NCI-H1092 (cell line): ENCODE measurements at regions not wholly inside any gene's neighbourhood (a gene's known extent, or its start where the extent isn't known, plus 50 kb on each side); places are given as distances from the start of the nearest gene placed in this dataset.
A peak's percentile ranks its signal among the peaks of the same experiment; 100 is the strongest.

Experiments used
- DNase-seq: peaks from one replicate; lab custom pipeline; 2025; lab: John Stamatoyannopoulos, UW

DNA sequence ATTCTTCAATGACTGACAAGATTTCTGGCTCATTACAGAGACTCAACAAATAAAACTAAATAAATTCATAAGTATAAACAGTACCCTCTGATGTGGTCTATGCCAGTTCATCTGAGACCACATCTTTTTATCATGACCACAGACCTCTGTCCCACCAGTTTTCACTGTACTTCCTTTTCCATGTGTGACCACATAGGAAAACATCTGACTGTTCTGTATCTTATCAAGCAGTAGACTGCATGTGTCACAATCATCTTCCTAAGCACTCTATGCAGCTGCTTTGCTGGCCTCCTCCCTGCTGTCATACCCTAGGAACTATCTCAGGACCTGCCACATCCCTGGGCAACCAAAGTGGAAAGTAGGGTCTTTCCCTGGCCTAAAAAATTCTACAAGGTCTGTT is 205.0 kb upstream of the ZNF462 start:
- DNase-seq = no peak

DNA sequence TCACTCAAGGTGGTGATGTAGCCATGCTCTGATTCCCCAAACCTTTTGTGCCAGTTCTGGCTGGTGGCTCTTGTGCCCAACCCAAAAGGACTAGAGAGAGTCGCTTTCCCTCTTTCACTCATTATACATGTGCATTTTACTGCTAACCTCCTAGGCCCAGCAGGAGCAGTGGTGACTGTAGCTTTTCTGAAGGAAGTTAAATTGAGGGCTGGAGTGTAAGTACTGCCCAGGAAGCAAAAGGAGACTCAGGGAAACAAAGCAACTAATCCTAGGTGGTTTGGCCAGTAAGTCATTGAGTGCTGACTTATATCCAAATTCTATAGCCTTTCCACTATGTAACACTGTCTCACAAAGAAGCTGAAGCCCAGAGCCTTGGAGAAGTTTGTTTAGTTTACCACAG is 194.4 kb upstream of the ZNF462 start:
- no peak for DNase-seq

DNA sequence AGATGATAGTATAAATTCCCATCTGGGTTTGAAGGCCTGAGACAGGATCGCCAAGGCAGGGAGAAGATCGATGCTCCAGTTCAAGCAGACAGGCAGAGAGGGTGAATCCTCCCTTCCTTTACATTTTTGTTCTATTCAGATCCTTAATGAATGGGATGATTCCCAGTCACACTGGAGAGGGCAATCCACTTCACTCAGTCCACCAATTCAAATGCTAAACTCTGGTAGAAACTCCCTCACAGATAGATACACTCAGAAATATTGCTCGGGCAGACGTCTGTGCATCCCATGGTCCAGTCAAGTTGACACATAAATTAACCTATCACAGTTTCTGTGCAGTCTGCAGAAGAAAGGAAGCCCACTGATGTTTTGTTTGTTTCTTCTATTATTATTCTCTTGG is 193.1 kb upstream of the ZNF462 start:
- no peak for DNase-seq

GRCh38 chr9:106670418-106670817 is 192.5 kb upstream of the ZNF462 start:
- no peak for DNase-seq

- DNase-seq = no peak
These were observed 187.2 kb upstream of the ZNF462 start for GRCh38 chr9:106675780-106676179.

- no peak for DNase-seq
These were observed 185.6 kb upstream of the ZNF462 start for GRCh38 chr9:106677374-106677773.

- DNase-seq = no peak
These were observed 185.1 kb upstream of the ZNF462 start for GRCh38 chr9:106677830-106678229.

DNA sequence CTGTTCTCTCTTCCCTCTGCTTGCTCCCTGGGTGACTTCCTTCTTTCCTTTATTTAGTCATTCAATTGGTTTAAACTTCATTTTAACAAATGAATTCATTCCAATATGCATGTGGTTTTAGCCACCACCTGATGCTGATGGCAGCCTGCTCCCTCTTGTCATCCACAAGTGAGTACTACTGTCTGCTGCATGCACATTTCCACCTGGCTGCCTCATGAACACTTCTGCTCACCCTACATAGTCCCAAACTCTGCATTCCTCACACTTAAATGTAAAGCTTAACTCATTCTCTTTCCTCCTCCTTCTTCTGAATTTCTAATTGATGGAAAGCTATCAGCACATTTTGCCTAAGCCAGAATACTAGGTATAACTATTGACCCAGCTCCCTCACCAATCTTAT is 184.7 kb upstream of the ZNF462 start:
- no peak for DNase-seq

DNA sequence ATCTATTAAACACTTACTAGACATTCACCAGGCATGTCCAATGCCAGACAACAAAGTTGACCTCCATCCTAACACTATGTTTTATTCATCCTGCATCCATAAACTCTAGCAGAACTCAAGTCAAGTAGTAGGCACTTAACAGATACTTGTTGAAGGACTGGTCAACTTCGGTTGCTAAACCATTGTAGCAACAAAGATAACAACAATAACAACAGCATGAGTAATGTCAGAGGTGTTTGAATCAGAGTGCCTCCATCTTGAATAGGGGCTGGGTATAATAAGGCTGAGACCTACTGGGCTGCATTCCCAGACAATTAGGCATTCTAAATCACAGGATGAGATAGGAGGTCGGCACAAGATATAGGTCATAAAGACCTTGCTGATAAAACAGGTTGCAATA is 180.5 kb upstream of the ZNF462 start:
- DNase-seq = no peak

DNA sequence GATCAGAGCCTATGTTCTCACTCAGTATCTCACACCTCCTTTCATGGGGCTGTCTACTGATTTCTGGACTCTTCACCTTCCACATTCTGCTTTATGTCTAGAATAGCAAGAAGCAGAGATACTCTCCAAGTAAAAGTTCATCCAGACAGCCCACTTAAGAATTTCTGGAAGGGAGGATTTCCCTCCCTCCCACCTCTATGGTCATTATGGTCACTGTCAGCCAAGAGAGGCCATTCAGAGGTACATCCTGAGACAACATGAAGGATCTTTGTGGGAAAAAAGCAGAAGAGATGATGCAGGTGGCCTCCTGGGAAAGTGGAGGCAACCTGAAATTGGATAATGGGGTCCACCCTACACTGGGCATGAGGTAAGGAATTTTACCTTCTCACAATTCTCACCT is 179.5 kb upstream of the ZNF462 start:
- DNase-seq = no peak

GRCh38 chr9:106684940-106685695 is 177.8 kb upstream of the ZNF462 start:
- no peak for DNase-seq

GRCh38 chr9:106689089-106689488 is 173.9 kb upstream of the ZNF462 start:
- DNase-seq = no peak

DNA sequence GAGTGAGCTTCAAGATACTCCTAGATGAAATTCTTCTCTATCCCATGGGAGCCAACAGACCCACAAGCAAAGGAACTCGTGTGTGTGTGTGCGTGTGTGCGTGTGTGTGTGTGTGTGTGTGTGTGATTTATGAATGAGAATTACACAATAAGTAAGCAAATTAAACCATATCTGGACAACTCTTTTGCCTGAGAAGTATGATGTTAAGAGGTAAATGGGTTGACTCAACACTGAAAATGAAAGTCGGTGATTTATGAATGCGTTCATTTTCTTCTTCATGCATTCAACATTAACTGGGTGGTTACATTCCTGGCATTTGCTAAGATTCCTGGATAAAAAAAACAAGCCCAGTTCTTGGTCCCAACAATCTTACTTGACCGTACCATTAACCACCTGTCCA is 171.3 kb upstream of the ZNF462 start:
- no peak for DNase-seq

GRCh38 chr9:106693558-106693957 is 169.4 kb upstream of the ZNF462 start:
- no peak for DNase-seq

GRCh38 chr9:106696804-106697203 is 166.2 kb upstream of the ZNF462 start:
- no peak for DNase-seq

DNA sequence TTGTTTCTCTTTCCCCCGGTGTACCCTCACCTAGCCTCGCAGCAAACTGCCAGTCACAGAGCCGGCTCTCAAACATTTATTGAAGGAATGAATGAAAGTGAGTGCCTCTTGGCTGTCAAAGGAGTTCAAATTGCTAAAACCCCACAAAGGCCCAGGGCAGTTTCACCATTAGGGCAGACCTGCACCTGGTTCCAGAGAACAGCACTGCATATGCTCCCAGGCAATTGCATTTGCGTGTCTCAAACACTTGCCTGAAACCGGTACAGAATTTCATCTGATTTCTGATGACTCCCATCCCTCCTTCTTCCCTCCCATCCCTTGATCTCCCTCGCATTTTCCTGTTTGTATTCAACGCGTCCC is 165.6 kb upstream of the ZNF462 start:
- DNase-seq = no peak

- DNase-seq = peak; percentile 88
These were observed 165.0 kb upstream of the ZNF462 start for GRCh38 chr9:106697750-106698502.

- DNase-seq = no peak
These were observed 162.3 kb upstream of the ZNF462 start for GRCh38 chr9:106700676-106701075.

DNA sequence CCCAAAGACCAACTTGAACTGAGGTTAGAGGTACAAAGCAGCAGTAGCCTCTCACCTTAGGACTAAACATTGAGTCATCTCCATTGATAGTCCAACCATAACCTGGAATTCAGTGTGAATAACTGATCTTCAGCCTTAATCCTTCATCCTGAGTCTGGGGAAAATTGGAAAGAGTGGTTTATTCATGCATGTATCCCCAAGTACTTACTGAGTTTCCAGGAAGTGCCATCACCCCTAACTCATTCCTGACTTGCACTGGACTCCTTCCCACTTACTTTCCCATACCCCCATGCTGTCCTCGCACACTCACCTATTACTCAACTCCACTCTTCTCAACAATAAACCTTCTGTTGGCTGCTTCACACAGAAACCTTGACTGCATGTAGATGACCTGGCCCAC is 161.4 kb upstream of the ZNF462 start:
- DNase-seq = no peak

GRCh38 chr9:106704056-106704615 is 158.8 kb upstream of the ZNF462 start:
- DNase-seq = no peak

DNA sequence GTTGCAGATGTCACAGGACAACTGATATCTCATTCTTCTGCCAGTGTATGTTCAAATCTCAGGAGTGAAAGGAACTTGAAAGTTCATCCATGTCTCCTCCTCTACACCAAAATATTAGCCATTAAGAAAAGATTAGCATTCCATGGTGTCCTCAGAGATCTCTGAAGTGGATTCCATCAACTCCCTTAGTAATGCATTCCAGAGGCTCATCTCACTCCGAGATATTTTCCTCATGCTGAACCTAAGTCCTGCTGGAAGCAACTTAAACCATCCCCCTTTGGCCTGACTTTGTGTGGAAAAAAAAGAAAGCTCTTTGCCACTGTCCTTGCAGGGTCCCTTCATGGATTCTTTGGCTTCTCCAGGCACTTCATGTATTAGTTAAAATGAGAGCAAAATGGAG is 155.7 kb upstream of the ZNF462 start:
- no peak for DNase-seq

GRCh38 chr9:106707738-106708474 is 155.1 kb upstream of the ZNF462 start:
- no peak for DNase-seq
